Prostate gland (tissue), 2 donors: ENCODE measurements at regions not wholly inside any gene's neighbourhood (a gene's known extent, or its start where the extent isn't known, plus 50 kb on each side); places are given as distances from the start of the nearest gene placed in this dataset.

Experiments used
- DNase-seq: peaks from one replicate; pipeline ENCODE4 v3.0.0-alpha.2; 2019; ENCODE audit warnings: low spot score
- H3K27ac ChIP-seq, 2 donors: fragments of 200-600 bp; sonication (generic); 2 replicates each; pipeline ENCODE4 v1.5.1; 2017 to 2019
- H3K27me3 ChIP-seq: fragments of 200-600 bp; sonication (generic); replicated peaks from 2 replicates; pipeline ENCODE4 v1.5.1; 2019; ENCODE audit not compliant: insufficient read depth
- H3K36me3 ChIP-seq, 2 donors: fragments of 200-600 bp; sonication (generic); 1 replicate in 1 of 2; 2 replicates in 1 of 2; pipeline versions ENCODE4 v1.5.1 to v1.8.1; 2017 to 2019
- H3K4me1 ChIP-seq: fragments of 200-600 bp; sonication (generic); replicated peaks from 2 replicates; pipeline ENCODE4 v1.5.1; 2019
- H3K4me3 ChIP-seq, 2 donors: fragments of 200-600 bp; sonication (generic); 2 replicates each; pipeline ENCODE4 v1.5.1; 2017 to 2019
- H3K9me3 ChIP-seq: fragments of 200-600 bp; sonication (generic); 2 replicates; pipeline ENCODE4 v1.5.1; 2017
- POLR2A ChIP-seq: fragments of 450-650 bp; IDR thresholded peaks from one replicate; pipeline ENCODE4 v1.6.1; 2016; ENCODE audit warnings: antibody characterized with exemption, mild to moderate bottlenecking
- POLR2AphosphoS5 ChIP-seq: sonication (generic); formaldehyde crosslinking; IDR thresholded peaks from one replicate; pipeline ENCODE4 v1.6.1; 2017; ENCODE audit warnings: antibody characterized with exemption
- WGBS: methylation state at CpG from one replicate; pipeline ENCODE4 v1.1.5; 2018; 5-methylcytosine and 5-hydroxymethylcytosine counted together
- intact Hi-C: fragments of 100-400 bp; cut with DNase I; formaldehyde crosslinking; loops from one replicate; pipeline ENCODE4 v1.14.2; 2022
- TF ChIP-seq, protein P1 (sequence below), 4 experiments: fragments of 200-600 bp in 2 of 4; fragments of 450-650 bp in 2 of 4; sonication (generic) in 2 of 4; IDR thresholded peaks; 1 replicate in 3 of 4; 2 replicates in 1 of 4; pipeline ENCODE4 v1.5.1; 2016 to 2019; ENCODE audit warnings: antibody characterized with exemption in 4 of 4, mild to moderate bottlenecking in 2 of 4, moderate library complexity in 2 of 4

- intact Hi-C loops: loop anchor here (10.0 kb wide), 1 partner anchor 125 kb away; no protein-coding TSS in a partner anchor
- WGBS: 70% methylated on average over 3 of the region's 3 CpGs
These were observed 149.2 kb upstream of the PDE1C start for GRCh38 chr7:32219416-32219815.

GRCh38 chr7:32218741-32219288 lies 148.6 kb upstream of the PDE1C start:
- WGBS: 47% methylated on average over 3 of the region's 3 CpGs
- H3K4me3 ChIP-seq: no peak overlapping the region
- intact Hi-C loops: loop anchor here (10.0 kb wide), 1 partner anchor 126 kb away; no protein-coding TSS in a partner anchor
- H3K9me3 ChIP-seq: no peaks in the 10 kb centered on the region
- no peaks in the 10 kb centered on the region for H3K27me3 ChIP-seq
- H3K27ac ChIP-seq: no peak overlapping the region
- H3K4me1 ChIP-seq: no peaks in the 10 kb centered on the region
- no peak for DNase-seq
- TF ChIP-seq POLR2AphosphoS5 (no peak), POLR2A (no peak)
- TF ChIP-seq, protein P1, sequence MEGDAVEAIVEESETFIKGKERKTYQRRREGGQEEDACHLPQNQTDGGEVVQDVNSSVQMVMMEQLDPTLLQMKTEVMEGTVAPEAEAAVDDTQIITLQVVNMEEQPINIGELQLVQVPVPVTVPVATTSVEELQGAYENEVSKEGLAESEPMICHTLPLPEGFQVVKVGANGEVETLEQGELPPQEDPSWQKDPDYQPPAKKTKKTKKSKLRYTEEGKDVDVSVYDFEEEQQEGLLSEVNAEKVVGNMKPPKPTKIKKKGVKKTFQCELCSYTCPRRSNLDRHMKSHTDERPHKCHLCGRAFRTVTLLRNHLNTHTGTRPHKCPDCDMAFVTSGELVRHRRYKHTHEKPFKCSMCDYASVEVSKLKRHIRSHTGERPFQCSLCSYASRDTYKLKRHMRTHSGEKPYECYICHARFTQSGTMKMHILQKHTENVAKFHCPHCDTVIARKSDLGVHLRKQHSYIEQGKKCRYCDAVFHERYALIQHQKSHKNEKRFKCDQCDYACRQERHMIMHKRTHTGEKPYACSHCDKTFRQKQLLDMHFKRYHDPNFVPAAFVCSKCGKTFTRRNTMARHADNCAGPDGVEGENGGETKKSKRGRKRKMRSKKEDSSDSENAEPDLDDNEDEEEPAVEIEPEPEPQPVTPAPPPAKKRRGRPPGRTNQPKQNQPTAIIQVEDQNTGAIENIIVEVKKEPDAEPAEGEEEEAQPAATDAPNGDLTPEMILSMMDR (IDR thresholded peaks at IDR 0.05): no peak
- H3K36me3 ChIP-seq: no peaks in the 10 kb centered on the region

More at GRCh38 chr7:32219416-32219815, 149.2 kb upstream of the PDE1C start:
- no peak overlapping the region for H3K4me3 ChIP-seq
- H3K9me3 ChIP-seq: no peaks in the 10 kb centered on the region
- H3K27ac ChIP-seq: no peak overlapping the region
- no peaks in the 10 kb centered on the region for H3K36me3 ChIP-seq
- no peaks in the 10 kb centered on the region for H3K27me3 ChIP-seq
- H3K4me1 ChIP-seq: no peaks in the 10 kb centered on the region
- no peak for DNase-seq
- TF ChIP-seq, protein P1 (IDR thresholded peaks at IDR 0.05): no peak
- no peak for TF ChIP-seq POLR2A
- no peak for TF ChIP-seq POLR2AphosphoS5

DNA sequence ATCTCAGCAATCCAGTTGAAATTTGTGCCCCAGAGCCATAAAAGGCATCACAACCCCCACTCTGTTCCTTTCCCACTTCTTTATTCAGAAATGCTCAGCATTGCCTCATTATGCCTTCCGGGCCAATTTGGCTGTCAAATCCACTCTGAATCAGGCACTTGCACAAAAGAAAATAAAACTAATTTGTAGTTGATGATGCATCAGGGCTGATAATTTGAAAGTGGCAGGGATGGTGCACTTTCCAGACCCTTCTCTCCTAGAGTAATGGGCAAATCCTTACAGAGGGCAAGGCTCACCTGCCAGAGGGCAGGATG lies 147.9 kb upstream of the PDE1C start:
- DNase-seq: no peak
- Histone ChIP-seq H3K36me3 (no peaks in the 10 kb centered on the region), H3K4me3 (no peak overlapping the region), H3K27ac (no peak overlapping the region), H3K4me1 (no peaks in the 10 kb centered on the region), H3K9me3 (no peaks in the 10 kb centered on the region), H3K27me3 (no peaks in the 10 kb centered on the region)
- no peak for TF ChIP-seq POLR2AphosphoS5
- TF ChIP-seq POLR2A: no peak
- TF ChIP-seq, protein P1 (IDR thresholded peaks at IDR 0.05): no peak
- intact Hi-C loops: loop anchor here (10.0 kb wide), 1 partner anchor 127 kb away; no protein-coding TSS in a partner anchor
- 78% methylated on average over 1 of the region's 1 CpG for WGBS

- no peak overlapping the region for H3K27ac ChIP-seq
- no peak for DNase-seq
- intact Hi-C loops: loop anchor here (10.0 kb wide), 1 partner anchor 127 kb away; no protein-coding TSS in a partner anchor
- no peaks in the 10 kb centered on the region for H3K4me1 ChIP-seq
- no peaks in the 10 kb centered on the region for H3K9me3 ChIP-seq
- 68% methylated on average over 5 of the region's 5 CpGs for WGBS
- no peaks in the 10 kb centered on the region for H3K36me3 ChIP-seq
- TF ChIP-seq, protein P1 (IDR thresholded peaks at IDR 0.05): no peak
- TF ChIP-seq POLR2A: no peak
- TF ChIP-seq POLR2AphosphoS5: no peak
- H3K4me3 ChIP-seq: no peak overlapping the region
- no peaks in the 10 kb centered on the region for H3K27me3 ChIP-seq
These were observed 147.3 kb upstream of the PDE1C start for GRCh38 chr7:32217341-32218153.
